Fibroblast of skin of back (primary cell): ENCODE measurements at regions not wholly inside any gene's neighbourhood (a gene's known extent, or its start where the extent isn't known, plus 50 kb on each side); places are given as distances from the start of the nearest gene placed in this dataset.

Source experiments
- DNase-seq: peaks from one replicate; pipeline ENCODE4 v3.0.0-alpha.2; 2013

GRCh38 chr21:28454564-28455252, 538.0 kb downstream of the LTN1 start:
- peak; percentile 73 for DNase-seq

GRCh38 chr21:28447462-28447861, 545.2 kb downstream of the LTN1 start:
- DNase-seq, result peak; percentile 92

GRCh38 chr21:28445141-28445830, 547.4 kb downstream of the LTN1 start:
- peak; percentile 91 for DNase-seq

- no peak for DNase-seq
Measured at GRCh38 chr21:28444557-28444956, 548.1 kb downstream of the LTN1 start.

- DNase-seq, result peak; percentile 37
Measured at GRCh38 chr21:28444111-28444510, 548.6 kb downstream of the LTN1 start.

GRCh38 chr21:28442624-28443023, 550.1 kb downstream of the LTN1 start:
- peak; percentile 92 for DNase-seq

- no peak for DNase-seq
Measured at GRCh38 chr21:28442085-28442484, 550.6 kb downstream of the LTN1 start.

- peak; percentile 34 for DNase-seq
Measured at GRCh38 chr21:28439788-28440187, 552.9 kb downstream of the LTN1 start.

GRCh38 chr21:28439251-28439650, 553.4 kb downstream of the LTN1 start:
- DNase-seq, result no peak

GRCh38 chr21:28437061-28437460, 555.6 kb downstream of the LTN1 start:
- DNase-seq, result no peak

GRCh38 chr21:28436286-28436932, 556.3 kb downstream of the LTN1 start:
- peak; percentile 71 for DNase-seq

- peak; percentile 49 for DNase-seq
Measured at GRCh38 chr21:28431527-28432200, 561.0 kb downstream of the LTN1 start.

- peak; percentile 78 for DNase-seq
Measured at GRCh38 chr21:28431022-28431421, 561.7 kb downstream of the LTN1 start.

- DNase-seq, result no peak
Measured at GRCh38 chr21:28429161-28429560, 563.5 kb downstream of the LTN1 start.

- DNase-seq, result peak; percentile 87
Measured at GRCh38 chr21:28427394-28428022, 565.2 kb downstream of the LTN1 start.

GRCh38 chr21:28426545-28426944, 566.1 kb downstream of the LTN1 start:
- DNase-seq, result no peak

- DNase-seq, result no peak
Measured at GRCh38 chr21:28423521-28424190, 569.0 kb downstream of the LTN1 start.

- peak; percentile 87 for DNase-seq
Measured at GRCh38 chr21:28421716-28422524, 570.8 kb downstream of the LTN1 start.

- no peak for DNase-seq
Measured at GRCh38 chr21:28419811-28420210, 572.9 kb downstream of the LTN1 start.

GRCh38 chr21:28418726-28419514, 573.8 kb downstream of the LTN1 start:
- DNase-seq, result peak; percentile 90
